ENCODE measurements at regions not wholly inside any gene's neighbourhood (a gene's known extent, or its start where the extent isn't known, plus 50 kb on each side); places are given as distances from the start of the nearest gene placed in this dataset.

DNA sequence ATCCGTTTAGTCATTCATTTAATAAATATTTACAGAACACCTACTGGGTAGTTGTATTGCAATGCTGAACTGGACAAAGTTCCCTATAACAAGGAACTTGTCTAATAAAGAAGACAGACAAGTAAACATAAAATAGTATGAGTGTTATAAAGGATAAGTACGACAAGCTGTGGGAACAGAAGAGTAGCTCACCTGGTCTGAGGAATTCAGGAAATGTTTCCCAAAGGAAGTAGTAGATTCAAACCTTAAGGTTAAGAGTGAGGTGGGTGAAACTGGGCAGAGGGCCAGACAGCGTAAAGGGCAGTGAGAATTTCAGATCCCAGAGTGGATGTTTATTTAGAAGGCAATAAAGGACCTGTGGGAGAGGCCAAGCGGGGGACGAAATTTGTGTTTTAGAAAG lies 72.3 kb upstream of the CD2AP start:
- TF ChIP-seq CTCF (IDR thresholded peaks at IDR 0.05; ENCODE audit: low read length) = no peak
- no peak for TF ChIP-seq EZH2 (optimal IDR thresholded peaks at IDR 0.05; ENCODE audit: low read depth, low read length)
- TF ChIP-seq EZH2phosphoT487 (IDR thresholded peaks at IDR 0.05; ENCODE audit: low read length) = no peak
